Fibroblast of pulmonary artery (primary cell): ENCODE measurements at regions not wholly inside any gene's neighbourhood (a gene's known extent, or its start where the extent isn't known, plus 50 kb on each side); places are given as distances from the start of the nearest gene placed in this dataset.

Experiments
- DNase-seq: peaks from one replicate; pipeline ENCODE4 v3.0.0-alpha.2; 2010; ENCODE audit warnings: low read depth
- H3K4me3 ChIP-seq: replicated peaks from 2 replicates; pipeline ENCODE4 v1.5.1; 2011; ENCODE audit warnings: low read depth, mild to moderate bottlenecking, control low read depth, low read length, moderate library complexity
- TF ChIP-seq, protein P1 (sequence below): IDR thresholded peaks from 2 replicates; pipeline ENCODE4 v1.5.1; 2011; ENCODE audit warnings: mild to moderate bottlenecking, control low read depth, low read length, inconsistent platforms; ENCODE audit errors: missing control alignments

DNA sequence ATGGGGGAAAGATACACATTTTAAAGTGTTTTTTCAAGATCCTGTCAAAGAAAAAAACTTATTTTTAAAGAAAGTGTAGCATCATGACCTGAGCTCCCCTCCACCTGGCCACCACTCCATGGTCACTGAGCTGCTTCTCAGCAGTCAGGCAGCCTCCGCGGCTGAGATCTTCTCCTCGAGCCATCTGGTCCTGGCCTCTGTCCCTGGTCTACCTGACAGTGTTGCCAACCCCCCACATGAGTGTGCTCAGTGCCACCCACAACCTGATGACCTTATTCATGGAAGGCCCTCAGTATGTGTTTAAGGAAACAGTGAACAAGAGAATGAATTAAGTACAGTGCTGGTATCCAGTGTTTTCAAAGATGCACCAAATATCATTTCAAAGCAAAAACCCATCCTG is 694.5 kb upstream of the NRP1 start:
- DNase-seq: no peak
- H3K4me3 ChIP-seq: no peak overlapping the region
- TF ChIP-seq, protein P1, sequence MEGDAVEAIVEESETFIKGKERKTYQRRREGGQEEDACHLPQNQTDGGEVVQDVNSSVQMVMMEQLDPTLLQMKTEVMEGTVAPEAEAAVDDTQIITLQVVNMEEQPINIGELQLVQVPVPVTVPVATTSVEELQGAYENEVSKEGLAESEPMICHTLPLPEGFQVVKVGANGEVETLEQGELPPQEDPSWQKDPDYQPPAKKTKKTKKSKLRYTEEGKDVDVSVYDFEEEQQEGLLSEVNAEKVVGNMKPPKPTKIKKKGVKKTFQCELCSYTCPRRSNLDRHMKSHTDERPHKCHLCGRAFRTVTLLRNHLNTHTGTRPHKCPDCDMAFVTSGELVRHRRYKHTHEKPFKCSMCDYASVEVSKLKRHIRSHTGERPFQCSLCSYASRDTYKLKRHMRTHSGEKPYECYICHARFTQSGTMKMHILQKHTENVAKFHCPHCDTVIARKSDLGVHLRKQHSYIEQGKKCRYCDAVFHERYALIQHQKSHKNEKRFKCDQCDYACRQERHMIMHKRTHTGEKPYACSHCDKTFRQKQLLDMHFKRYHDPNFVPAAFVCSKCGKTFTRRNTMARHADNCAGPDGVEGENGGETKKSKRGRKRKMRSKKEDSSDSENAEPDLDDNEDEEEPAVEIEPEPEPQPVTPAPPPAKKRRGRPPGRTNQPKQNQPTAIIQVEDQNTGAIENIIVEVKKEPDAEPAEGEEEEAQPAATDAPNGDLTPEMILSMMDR: no peak

DNA sequence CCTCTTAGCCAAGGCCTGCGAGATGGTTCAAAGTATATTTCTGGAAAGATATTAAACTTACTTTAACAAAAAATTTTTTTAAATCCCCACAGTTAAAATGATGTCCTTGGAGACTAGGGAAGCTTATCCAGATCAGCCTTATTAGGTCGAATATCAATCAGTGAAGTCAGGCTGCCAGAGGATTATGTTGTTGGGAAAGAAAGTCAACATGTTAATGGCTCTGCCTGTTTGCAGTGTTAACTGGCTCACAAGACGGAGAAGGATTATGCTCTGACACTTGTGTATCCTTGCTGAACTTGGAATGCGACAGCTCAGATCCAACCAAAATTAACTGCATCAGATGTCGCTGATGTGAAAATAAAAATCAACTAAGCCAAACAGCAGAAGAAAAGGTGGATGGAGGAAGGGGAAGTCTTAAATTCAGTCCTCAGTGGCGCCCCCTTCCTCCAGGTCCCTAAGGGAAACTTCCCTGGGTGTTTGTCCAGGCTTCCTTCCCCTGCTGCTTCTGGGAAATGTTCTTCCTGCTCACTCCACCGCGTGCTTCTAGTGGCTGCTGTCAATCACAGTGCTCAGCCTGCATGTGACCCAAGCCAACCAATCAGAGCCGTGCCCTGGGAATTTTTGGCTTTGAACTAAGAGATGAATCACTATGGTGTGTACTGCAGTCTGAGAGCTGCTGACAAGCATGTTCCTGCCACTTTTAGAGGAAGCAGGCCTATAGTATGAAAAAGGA is 690.4 kb upstream of the NRP1 start:
- TF ChIP-seq, protein P1: no peak
- DNase-seq: peak; percentile 33
- H3K4me3 ChIP-seq: no peak overlapping the region

DNA sequence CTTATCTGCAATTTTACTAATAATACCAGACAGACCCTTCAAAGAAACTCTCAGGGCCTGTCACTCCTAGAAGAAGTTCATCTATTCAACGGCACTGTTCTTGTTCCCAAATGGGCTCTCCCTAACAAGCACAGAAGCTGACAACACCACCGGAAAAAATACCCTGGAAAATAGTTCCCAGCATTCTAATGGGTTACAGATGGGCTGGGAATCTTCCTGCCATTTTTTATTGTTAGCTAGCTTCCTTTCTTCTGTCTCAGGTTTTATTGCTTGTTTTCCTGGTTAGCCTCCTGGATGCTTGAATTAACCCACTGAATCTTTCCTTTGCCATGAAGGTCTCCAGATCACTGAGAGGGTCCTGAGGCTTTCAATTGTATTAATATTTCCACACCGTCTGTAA is 689.8 kb upstream of the NRP1 start:
- TF ChIP-seq, protein P1: no peak
- DNase-seq: no peak
- no peak overlapping the region for H3K4me3 ChIP-seq

DNA sequence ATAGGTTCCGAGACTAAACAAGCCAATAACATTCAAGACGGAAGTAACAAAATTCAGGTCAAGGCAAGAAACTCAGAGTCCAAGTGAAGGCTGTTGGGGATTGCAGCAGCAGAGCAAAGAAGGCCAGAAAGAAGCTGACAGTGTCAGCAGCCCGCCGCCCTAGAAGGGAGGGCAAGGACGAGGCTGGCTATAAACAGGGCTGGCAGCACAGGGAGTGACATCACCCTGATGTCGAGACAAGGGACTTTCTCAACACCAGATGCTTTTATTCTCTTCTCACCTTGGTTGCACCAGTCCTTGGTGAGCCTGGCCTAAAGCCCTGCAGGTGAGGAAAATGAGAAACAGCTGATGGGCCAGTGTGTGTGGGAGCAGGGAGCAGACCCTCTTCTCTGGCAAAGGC is 687.7 kb upstream of the NRP1 start:
- no peak for DNase-seq
- no peak overlapping the region for H3K4me3 ChIP-seq
- TF ChIP-seq, protein P1: no peak

DNA sequence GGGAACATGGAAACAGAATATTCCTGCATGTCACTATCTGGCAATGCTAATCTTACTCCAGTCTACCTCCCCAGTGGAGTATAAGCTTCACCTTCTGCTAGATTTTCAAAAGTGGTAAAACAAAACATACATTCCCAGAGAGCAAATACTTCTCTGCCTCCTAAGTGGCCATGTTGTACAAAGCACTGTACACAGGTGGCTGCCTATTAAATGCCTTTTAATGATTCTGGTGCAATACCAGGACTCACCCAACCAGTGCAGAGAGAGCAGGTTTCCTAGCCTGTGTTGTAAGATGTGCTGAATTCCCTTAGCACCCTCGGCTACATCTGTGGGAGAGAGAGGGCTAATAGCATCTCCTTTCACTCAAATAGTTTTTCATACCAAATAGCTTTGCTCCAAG is 684.3 kb upstream of the NRP1 start:
- H3K4me3 ChIP-seq: no peak overlapping the region
- TF ChIP-seq, protein P1: no peak
- no peak for DNase-seq

DNA sequence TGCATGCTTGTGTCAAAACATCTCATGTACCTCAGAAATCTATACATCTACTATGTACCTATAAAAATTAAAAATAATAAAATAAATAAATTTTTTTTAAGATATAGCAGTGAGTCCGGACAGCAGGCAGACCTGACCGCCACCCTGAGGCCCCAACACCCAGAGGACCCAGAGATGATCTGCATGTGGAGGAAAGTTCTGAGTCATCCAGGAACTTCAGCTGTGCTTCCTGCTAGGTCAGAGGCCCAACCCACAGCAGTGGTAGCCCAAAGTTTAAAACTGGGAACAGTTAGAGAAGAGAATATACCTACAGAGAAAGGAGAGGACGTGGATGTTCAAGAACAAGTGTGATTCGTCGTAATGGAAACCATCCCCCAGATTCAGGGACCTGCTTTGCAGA is 683.7 kb upstream of the NRP1 start:
- H3K4me3 ChIP-seq: no peak overlapping the region
- peak; percentile 20 for DNase-seq
- TF ChIP-seq, protein P1: no peak

DNA sequence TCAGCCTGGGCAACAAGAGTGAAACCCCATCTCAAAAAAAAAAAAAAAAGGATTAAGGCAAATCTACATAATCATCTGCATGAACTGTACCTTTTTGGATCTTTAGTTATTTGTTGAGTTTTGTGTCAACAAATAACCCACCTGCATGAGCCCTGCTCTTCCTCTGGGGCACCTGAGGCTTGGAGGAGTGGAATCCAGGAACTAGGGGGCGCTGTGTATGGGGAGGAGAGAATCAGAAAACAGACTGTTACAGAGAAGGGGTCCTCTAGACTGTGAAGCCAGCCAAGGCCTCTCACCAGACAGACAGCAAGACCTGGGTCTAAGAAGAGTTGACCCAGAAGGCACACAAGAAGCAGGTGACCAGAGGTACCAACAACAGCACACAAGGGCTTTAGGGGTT is 682.8 kb upstream of the NRP1 start:
- TF ChIP-seq, protein P1: no peak
- no peak for DNase-seq
- no peak overlapping the region for H3K4me3 ChIP-seq
